Gastroesophageal sphincter (tissue), 3 donors: ENCODE measurements at regions not wholly inside any gene's neighbourhood (a gene's known extent, or its start where the extent isn't known, plus 50 kb on each side); places are given as distances from the start of the nearest gene placed in this dataset.

ENCODE experiments used
- EP300 ChIP-seq: sonication (generic); formaldehyde crosslinking; IDR thresholded peaks from one replicate; pipeline ENCODE4 v1.6.1; 2017; ENCODE audit warnings: antibody characterized with exemption, mild to moderate bottlenecking
- POLR2A ChIP-seq, 2 donors: fragments of 450-650 bp; IDR thresholded peaks; one replicate each; pipeline ENCODE4 v1.6.1; 2017; ENCODE audit warnings: antibody characterized with exemption in 2 of 2, mild to moderate bottlenecking in 2 of 2, moderate library complexity in 1 of 2
- POLR2AphosphoS5 ChIP-seq: sonication (generic); formaldehyde crosslinking; IDR thresholded peaks from one replicate; pipeline ENCODE4 v1.6.1; 2017; ENCODE audit warnings: antibody characterized with exemption
- TF ChIP-seq, protein P1 (sequence below), 4 experiments: fragments of 200-600 bp in 2 of 4; fragments of 450-650 bp in 2 of 4; sonication (generic) in 1 of 4; IDR thresholded peaks; one replicate each; pipeline ENCODE4 v1.5.1; 2017 to 2019; ENCODE audit warnings: antibody characterized with exemption in 4 of 4, mild to moderate bottlenecking in 2 of 4, moderate library complexity in 2 of 4

DNA sequence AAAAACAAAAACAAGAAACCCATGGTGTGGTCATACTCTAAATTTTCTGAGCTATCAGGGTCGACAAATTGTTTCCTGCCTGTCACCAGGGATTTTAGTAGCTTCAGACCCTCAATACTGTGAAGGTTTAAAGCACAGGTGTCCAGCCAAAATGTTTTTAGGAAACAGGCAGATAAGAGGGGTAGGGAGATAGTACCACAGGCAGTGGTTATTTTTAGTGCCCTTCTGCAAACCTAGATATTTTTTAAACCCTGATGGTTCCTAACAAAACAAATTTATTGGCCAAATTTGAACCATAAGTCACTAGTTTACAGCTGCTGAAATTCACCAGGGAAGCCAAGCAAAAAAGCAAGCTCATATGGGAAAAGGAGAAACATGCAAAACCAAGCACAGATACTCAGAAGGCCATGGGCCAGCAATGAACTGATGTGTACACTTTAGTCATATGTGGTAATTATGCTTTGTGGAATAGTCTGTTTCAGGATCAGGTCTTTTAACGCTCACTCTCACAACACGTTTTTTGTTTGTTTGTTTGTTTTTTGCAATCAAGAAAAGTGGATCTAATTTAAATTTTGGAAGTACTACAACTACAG, 156.8 kb upstream of the STK17B start:
- no peak for TF ChIP-seq POLR2A (IDR thresholded peaks at IDR 0.05)
- no peak for TF ChIP-seq EP300
- TF ChIP-seq, protein P1, sequence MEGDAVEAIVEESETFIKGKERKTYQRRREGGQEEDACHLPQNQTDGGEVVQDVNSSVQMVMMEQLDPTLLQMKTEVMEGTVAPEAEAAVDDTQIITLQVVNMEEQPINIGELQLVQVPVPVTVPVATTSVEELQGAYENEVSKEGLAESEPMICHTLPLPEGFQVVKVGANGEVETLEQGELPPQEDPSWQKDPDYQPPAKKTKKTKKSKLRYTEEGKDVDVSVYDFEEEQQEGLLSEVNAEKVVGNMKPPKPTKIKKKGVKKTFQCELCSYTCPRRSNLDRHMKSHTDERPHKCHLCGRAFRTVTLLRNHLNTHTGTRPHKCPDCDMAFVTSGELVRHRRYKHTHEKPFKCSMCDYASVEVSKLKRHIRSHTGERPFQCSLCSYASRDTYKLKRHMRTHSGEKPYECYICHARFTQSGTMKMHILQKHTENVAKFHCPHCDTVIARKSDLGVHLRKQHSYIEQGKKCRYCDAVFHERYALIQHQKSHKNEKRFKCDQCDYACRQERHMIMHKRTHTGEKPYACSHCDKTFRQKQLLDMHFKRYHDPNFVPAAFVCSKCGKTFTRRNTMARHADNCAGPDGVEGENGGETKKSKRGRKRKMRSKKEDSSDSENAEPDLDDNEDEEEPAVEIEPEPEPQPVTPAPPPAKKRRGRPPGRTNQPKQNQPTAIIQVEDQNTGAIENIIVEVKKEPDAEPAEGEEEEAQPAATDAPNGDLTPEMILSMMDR (IDR thresholded peaks at IDR 0.05), result no peak
- no peak for TF ChIP-seq POLR2AphosphoS5
